Motor neuron (in vitro differentiated cells): ENCODE measurements at regions not wholly inside any gene's neighbourhood (a gene's known extent, or its start where the extent isn't known, plus 50 kb on each side); places are given as distances from the start of the nearest gene placed in this dataset.

Experiments used
- ATAC-seq, 8 experiments: fragments of 200-7000 bp; cut with Tn5 transposase; replicated peaks in 6 of 8; 2 replicates each; pipeline ENCODE4 v1.8.0; 2021; ENCODE audit warnings: mild to moderate bottlenecking in 8 of 8, moderate library complexity in 8 of 8
- H3K27ac ChIP-seq, 2 donors: fragments of 250-450 bp; sonication (Bioruptor Pico); 2 replicates each; pipeline ENCODE4 v1.9.0; 2021; ENCODE audit warnings: antibody characterized with exemption in 2 of 2, mild to moderate bottlenecking in 2 of 2, moderate library complexity in 1 of 2
- H3K4me1 ChIP-seq, 2 donors: fragments of 250-450 bp; sonication (Bioruptor Pico); replicated peaks in 1 of 2; 2 replicates each; pipeline ENCODE4 v1.6.1; 2021; ENCODE audit warnings: antibody characterized with exemption in 2 of 2, mild to moderate bottlenecking in 2 of 2, moderate library complexity in 1 of 2
- H3K4me3 ChIP-seq, 5 donors: fragments of 250-450 bp; sonication (Bioruptor Pico); 2 replicates each; pipeline ENCODE4 v1.9.0; 2021; ENCODE audit warnings: antibody characterized with exemption in 5 of 5, mild to moderate bottlenecking in 5 of 5, moderate library complexity in 4 of 5
- WGBS, 10 experiments: fragments of 450-650 bp; shearing (Covaris generic); methylation state at CpG; one replicate each; pipeline ENCODE4 v1.0.0; 2022; 5-methylcytosine and 5-hydroxymethylcytosine counted together
- in situ Hi-C, 9 experiments: fragments of 400-800 bp; cut with MboI; loops; one replicate each; pipeline ENCODE4 v1.15.0; 2021; ENCODE audit warnings: low sequenced_read_pairs in 9 of 9, low pct_unique_long_range_greater_than_20kb in 2 of 9; ENCODE audit not compliant: unreplicated experiment in 9 of 9

- peak overlapping the region; percentile 80 to 87 for H3K27ac ChIP-seq
Observed at GRCh38 chr9:88077071-88077617, 61.1 kb downstream of the SPATA31C2 start.

GRCh38 chr9:88076286-88077070 is 61.8 kb downstream of the SPATA31C2 start:
- 3 to 36% (median 6%) methylated on average over 3 to 22 of the region's 57 CpGs; no CpG with 5 or more reads in 6 of the 10 experiments for WGBS, 10 experiments
- peak; percentile 83 to 95 (median 90) for ATAC-seq
- peak overlapping the region; percentile 35 to 43 (median 36) for H3K4me3 ChIP-seq
- peak overlapping the region; percentile 80 to 87 for H3K27ac ChIP-seq
- in situ Hi-C loops = loop anchor here in 1 of 9 experiments (25.0 kb wide), 1 partner anchor 311 kb away; the partner anchor contains the start of gene SPIN1
- H3K4me1 ChIP-seq = peaks cover 4 to 12% of the 10 kb centered on the region in 2 donors

More at GRCh38 chr9:88077071-88077617, 61.1 kb downstream of the SPATA31C2 start:
- 94% methylated on average over 3 of the region's 20 CpGs; no CpG with 5 or more reads in 9 of the 10 experiments for WGBS, 10 experiments
- in situ Hi-C loops = loop anchor here in 1 of 9 experiments (25.0 kb wide), 1 partner anchor 310 kb away; the partner anchor contains the start of gene SPIN1
- no peak for ATAC-seq
- H3K4me1 ChIP-seq = peaks cover 4 to 12% of the 10 kb centered on the region in 2 donors
- H3K4me3 ChIP-seq = no peak overlapping the region

GRCh38 chr9:88075966-88076285 is 62.3 kb downstream of the SPATA31C2 start:
- in situ Hi-C loops = loop anchor here in 1 of 9 experiments (25.0 kb wide), 1 partner anchor 311 kb away; the partner anchor contains the start of gene SPIN1
- Histone ChIP-seq H3K4me1 (peaks cover 4 to 12% of the 10 kb centered on the region in 2 donors), H3K27ac (peak overlapping the region; percentile 80 to 87), H3K4me3 (peak overlapping the region; percentile 35 to 43 (median 36))
- peak in 5 of 8 experiments; percentile 8 to 44 (median 34) for ATAC-seq
- 0 to 40% (median 0%) methylated on average over 1 to 3 of the region's 12 CpGs; no CpG with 5 or more reads in 4 of the 10 experiments for WGBS, 10 experiments

GRCh38 chr9:88075506-88075905 is 62.8 kb downstream of the SPATA31C2 start:
- 28 to 75% (median 53%) methylated on average over 2 to 3 of the region's 3 CpGs for WGBS, 10 experiments
- H3K4me3 ChIP-seq = peak overlapping the region in 3 of 5 donors; percentile 35 to 43 (median 36)
- no peak for ATAC-seq
- H3K4me1 ChIP-seq = peaks cover 4 to 12% of the 10 kb centered on the region in 2 donors
- in situ Hi-C loops = loop anchor here in 1 of 9 experiments (25.0 kb wide), 1 partner anchor 312 kb away; the partner anchor contains the start of gene SPIN1
- H3K27ac ChIP-seq = no peak overlapping the region

GRCh38 chr9:88074931-88075330 is 63.3 kb downstream of the SPATA31C2 start:
- ATAC-seq = no peak
- in situ Hi-C loops = loop anchor here in 1 of 9 experiments (25.0 kb wide), 1 partner anchor 312 kb away; the partner anchor contains the start of gene SPIN1
- peaks cover 4 to 12% of the 10 kb centered on the region in 2 donors for H3K4me1 ChIP-seq
- H3K27ac ChIP-seq = no peak overlapping the region
- no peak overlapping the region for H3K4me3 ChIP-seq
- 76 to 100% (median 98%) methylated on average over 1 to 3 of the region's 5 CpGs; no CpG with 5 or more reads in 2 of the 10 experiments for WGBS, 10 experiments

- Histone ChIP-seq H3K4me3 (no peak overlapping the region), H3K27ac (no peak overlapping the region), H3K4me1 (peaks cover 4 to 12% of the 10 kb centered on the region in 2 donors)
- 56 to 88% (median 69%) methylated on average over 2 of the region's 2 CpGs; no CpG with 5 or more reads in 7 of the 10 experiments for WGBS, 10 experiments
- no peak for ATAC-seq
- in situ Hi-C loops = no loop called here
Observed at GRCh38 chr9:88072831-88073375, 65.4 kb downstream of the SPATA31C2 start.

- WGBS, 10 experiments = 0 to 100% (median 61%) methylated on average over 1 to 2 of the region's 2 CpGs
- no peak for ATAC-seq
Observed at GRCh38 chr9:88071331-88071730, 66.9 kb downstream of the SPATA31C2 start.

GRCh38 chr9:88065619-88066018 is 72.7 kb downstream of the SPATA31C2 start:
- no peak for ATAC-seq
- H3K4me3 ChIP-seq = no peak overlapping the region
- in situ Hi-C loops = no loop called here
- H3K4me1 ChIP-seq = no peaks in the 10 kb centered on the region
- no peak overlapping the region for H3K27ac ChIP-seq
- WGBS, 10 experiments = 20 to 90% (median 78%) methylated on average over 1 to 3 of the region's 3 CpGs; no CpG with 5 or more reads in 3 of the 10 experiments

More at GRCh38 chr9:88071331-88071730, 66.9 kb downstream of the SPATA31C2 start:
- in situ Hi-C loops = no loop called here
- Histone ChIP-seq H3K27ac (no peak overlapping the region), H3K4me1 (peaks cover 0 to 7% of the 10 kb centered on the region in 2 donors), H3K4me3 (no peak overlapping the region)

- no peaks in the 10 kb centered on the region for H3K4me1 ChIP-seq
- H3K27ac ChIP-seq = no peak overlapping the region
- ATAC-seq = peak in 1 of 8 experiments; percentile 30
- WGBS, 10 experiments = 0 to 100% (median 83%) methylated on average over 1 to 4 of the region's 4 CpGs; no CpG with 5 or more reads in 2 of the 10 experiments
- in situ Hi-C loops = no loop called here
- H3K4me3 ChIP-seq = no peak overlapping the region
Observed at GRCh38 chr9:88064554-88064953, 73.7 kb downstream of the SPATA31C2 start.

- H3K4me3 ChIP-seq = no peak overlapping the region
- no peak for ATAC-seq
- WGBS, 10 experiments = 71 to 100% (median 87%) methylated on average over 1 to 5 of the region's 7 CpGs; no CpG with 5 or more reads in 2 of the 10 experiments
- in situ Hi-C loops = no loop called here
- H3K27ac ChIP-seq = no peak overlapping the region
- H3K4me1 ChIP-seq = no peaks in the 10 kb centered on the region
Observed at GRCh38 chr9:88060746-88061145, 77.5 kb downstream of the SPATA31C2 start.

- Histone ChIP-seq H3K27ac (no peak overlapping the region), H3K4me1 (no peaks in the 10 kb centered on the region), H3K4me3 (no peak overlapping the region)
- WGBS, 10 experiments = 50 to 90% (median 86%) methylated on average over 2 to 3 of the region's 3 CpGs; no CpG with 5 or more reads in 5 of the 10 experiments
- no peak for ATAC-seq
- in situ Hi-C loops = no loop called here
Observed at GRCh38 chr9:88059469-88059868, 78.8 kb downstream of the SPATA31C2 start.

GRCh38 chr9:88056876-88057275 is 81.4 kb downstream of the SPATA31C2 start:
- in situ Hi-C loops = no loop called here
- peak in 2 of 8 experiments; percentile 61 to 63 for ATAC-seq
- H3K4me1 ChIP-seq = peaks cover 4 to 6% of the 10 kb centered on the region in 2 donors
- H3K4me3 ChIP-seq = no peak overlapping the region
- 26 to 91% (median 70%) methylated on average over 2 to 7 of the region's 8 CpGs; no CpG with 5 or more reads in 2 of the 10 experiments for WGBS, 10 experiments
- H3K27ac ChIP-seq = no peak overlapping the region
